ENCODE measurements at regions not wholly inside any gene's neighbourhood (a gene's known extent, or its start where the extent isn't known, plus 50 kb on each side); places are given as distances from the start of the nearest gene placed in this dataset.

- intact Hi-C loops (cut with micrococcal nuclease) = loop anchor here (5.0 kb wide), 1 partner anchor 105 kb away; the partner anchor contains the start of gene TUNAR
- Histone ChIP-seq H3K4me3 (no peak overlapping the region), H3K9ac (ENCODE audit: insufficient read depth in 1 of 2, low read depth in 2 of 2, low read length in 2 of 2) (no peak overlapping the region), H3K27me3 (ENCODE audit: control insufficient read depth in 2 of 2, insufficient read depth in 2 of 2, low read length in 2 of 2) (no peaks in the 10 kb centered on the region), H3K4me1 (replicated peaks in 1 of 2; ENCODE audit: control insufficient read depth in 2 of 2, insufficient read depth in 2 of 2, low read length in 2 of 2) (no peaks in the 10 kb centered on the region), H3K9me1 (ENCODE audit: control insufficient read depth, insufficient read depth, low read length) (no peaks in the 10 kb centered on the region), H3K4me2 (ENCODE audit: insufficient read depth, low read length) (no peak overlapping the region), H3K79me2 (ENCODE audit: control insufficient read depth, insufficient read depth, low read length) (no peaks in the 10 kb centered on the region), H3K27ac (ENCODE audit: extremely low read depth, low read depth, low read length) (no peak overlapping the region), H3K36me3 (ENCODE audit: control insufficient read depth, insufficient read depth, low read length) (no peaks in the 10 kb centered on the region), H2AFZ (ENCODE audit: low read depth, low read length) (no peak overlapping the region), H4K20me1 (replicated peaks; ENCODE audit: control insufficient read depth, insufficient read depth, low read length) (no peaks in the 10 kb centered on the region; the same call in 1 of the 2 replicates), H3K9me3 (replicated peaks; ENCODE audit: control insufficient read depth, insufficient read depth, low read depth, low read length) (no peaks in the 10 kb centered on the region)
- ChIA-PET CTCF (ENCODE audit: low intra/inter-chr PET ratio) (no interaction called here), POLR2A (no interaction called here)
- FAIRE-seq = no peak
- DNase-seq (ENCODE audit: extremely low read depth in 1 of 4, low spot score in 3 of 4) = no peak
- 0% methylated on average over 2 of the region's 4 CpGs for WGBS (ENCODE audit: insufficient coverage, low coverage, missing lambda C conversion rate)
- TF ChIP-seq PHB (CRISPR knock-in tag; IDR thresholded peaks at IDR 0.05) (no peak), ATF4 (CRISPR knock-in tag; IDR thresholded peaks at IDR 0.05) (no peak), HMG20A (CRISPR knock-in tag; conservative IDR thresholded peaks at IDR 0.05) (no peak), ATF7 (IDR thresholded peaks at IDR 0.05) (no peak), HNRNPL (IDR thresholded peaks at IDR 0.05; ENCODE audit: low read depth, low read length) (no peak), ZBTB49 (CRISPR knock-in tag; IDR thresholded peaks at IDR 0.05; ENCODE audit: borderline replicate concordance) (no peak), ZNF23 (CRISPR knock-in tag; IDR thresholded peaks at IDR 0.05) (no peak), NRF1 (conservative IDR thresholded peaks at IDR 0.05 in 1 of 2, IDR thresholded peaks at IDR 0.05 in 1 of 2) (no peak), SP1 (CRISPR knock-in tag; IDR thresholded peaks at IDR 0.05) (no peak), ZBTB17 (CRISPR knock-in tag; IDR thresholded peaks at IDR 0.05) (no peak), SMAD3 (CRISPR knock-in tag; conservative IDR thresholded peaks at IDR 0.05) (no peak), TFAM (CRISPR knock-in tag; conservative IDR thresholded peaks at IDR 0.05) (no peak), ZNF589 (CRISPR knock-in tag; IDR thresholded peaks at IDR 0.05; ENCODE audit: low read depth) (no peak), FOXM1 (IDR thresholded peaks at IDR 0.05; ENCODE audit: low read depth) (no peak), FOXM1 (CRISPR knock-in tag; IDR thresholded peaks at IDR 0.05; ENCODE audit: low read depth) (no peak), KAT2B (IDR thresholded peaks at IDR 0.05; ENCODE audit: low read depth, low read length) (no peak), ZFP36 (IDR thresholded peaks at IDR 0.05; ENCODE audit: low read depth, low read length, partially characterized antibody) (no peak)
- BruUV-seq (replicated peaks) = no TSS peak
- no peak for ATAC-seq
- in situ Hi-C loops (cut with MboI) = no loop called here
Measured at GRCh38 chr14:95981965-95982364, 57.2 kb upstream of the C14orf132 start.
